Midbrain (tissue), 1 donor: ENCODE measurements at regions not wholly inside any gene's neighbourhood (a gene's known extent, or its start where the extent isn't known, plus 50 kb on each side); places are given as distances from the start of the nearest gene placed in this dataset.
"Not testable (repeated sequence)": the region's sequence is repeated elsewhere in the genome, so short reads cannot be mapped to it uniquely, and the experiment has no call there.

Source experiments
- DNase-seq: peaks from one replicate; lab custom pipeline; 2025; lab: John Stamatoyannopoulos, UW

- no peak for DNase-seq
Observed at GRCh38 chr2:36235426-36235825, 120.2 kb upstream of the CRIM1 start.

GRCh38 chr2:36223259-36223658, 132.3 kb upstream of the CRIM1 start:
- DNase-seq, result no peak

GRCh38 chr2:36222485-36222884, 133.1 kb upstream of the CRIM1 start:
- no peak for DNase-seq

GRCh38 chr2:36214691-36215090, 140.9 kb upstream of the CRIM1 start:
- DNase-seq, result no peak

GRCh38 chr2:36203366-36203765, 152.2 kb upstream of the CRIM1 start:
- no peak for DNase-seq

- DNase-seq, result no peak
Observed at GRCh38 chr2:36197181-36197971, 158.2 kb upstream of the CRIM1 start.

GRCh38 chr2:36193680-36194079, 161.9 kb upstream of the CRIM1 start:
- no peak for DNase-seq

- no peak for DNase-seq
Observed at GRCh38 chr2:36192983-36193382, 162.6 kb upstream of the CRIM1 start.

- DNase-seq, result no peak
Observed at GRCh38 chr2:36190097-36190496, 165.5 kb upstream of the CRIM1 start.

- DNase-seq, result no peak
Observed at GRCh38 chr2:36185624-36186023, 170.0 kb upstream of the CRIM1 start.

- DNase-seq, result no peak
Observed at GRCh38 chr2:36184848-36185247, 170.7 kb upstream of the CRIM1 start.

GRCh38 chr2:36180789-36181482, 174.6 kb upstream of the CRIM1 start:
- DNase-seq, result not testable (repeated sequence)

GRCh38 chr2:36180293-36180692, 175.3 kb upstream of the CRIM1 start:
- not testable (repeated sequence) for DNase-seq

GRCh38 chr2:36179668-36180269, 175.8 kb upstream of the CRIM1 start:
- DNase-seq, result not testable (repeated sequence)

- no peak for DNase-seq
Observed at GRCh38 chr2:36178384-36178783, 177.2 kb upstream of the CRIM1 start.

- DNase-seq, result no peak
Observed at GRCh38 chr2:36177282-36177681, 178.3 kb upstream of the CRIM1 start.

GRCh38 chr2:36174920-36175319, 180.7 kb upstream of the CRIM1 start:
- no peak for DNase-seq

GRCh38 chr2:36173760-36174404, 181.7 kb upstream of the CRIM1 start:
- DNase-seq, result no peak

- no peak for DNase-seq
Observed at GRCh38 chr2:36172824-36173223, 182.8 kb upstream of the CRIM1 start.

- no peak for DNase-seq
Observed at GRCh38 chr2:36170805-36171204, 184.8 kb upstream of the CRIM1 start.

GRCh38 chr2:36169843-36170242, 185.7 kb upstream of the CRIM1 start:
- DNase-seq, result no peak

- no peak for DNase-seq
Observed at GRCh38 chr2:36168115-36168514, 187.5 kb upstream of the CRIM1 start.

GRCh38 chr2:36165132-36165531, 190.4 kb upstream of the CRIM1 start:
- DNase-seq, result no peak
